Chondrocyte (in vitro differentiated cells): ENCODE measurements at regions not wholly inside any gene's neighbourhood (a gene's known extent, or its start where the extent isn't known, plus 50 kb on each side); places are given as distances from the start of the nearest gene placed in this dataset.

ENCODE experiments used
- DNase-seq: peaks from one replicate; pipeline ENCODE4 v3.0.0; 2021; ENCODE audit warnings: mixed read lengths, low spot score
- H3K27ac Mint-ChIP-seq: one replicate; pipeline ENCODE4 v1.8.0; 2021; ENCODE audit warnings: mild to moderate bottlenecking, moderate library complexity, mixed read lengths; ENCODE audit not compliant: unreplicated experiment
- H3K27me3 Mint-ChIP-seq: 2 replicates; pipeline ENCODE4 v1.8.0; 2021; ENCODE audit warnings: low read depth, mixed read lengths
- H3K36me3 Mint-ChIP-seq: 2 replicates; pipeline ENCODE4 v1.8.0; 2021; ENCODE audit warnings: low read depth, mixed read lengths
- H3K4me1 Mint-ChIP-seq: 2 replicates; pipeline ENCODE4 v1.8.0; 2021; ENCODE audit warnings: low read depth, mild to moderate bottlenecking, mixed read lengths
- H3K4me3 Mint-ChIP-seq: one replicate; pipeline ENCODE4 v1.8.0; 2021; ENCODE audit warnings: mild to moderate bottlenecking, moderate library complexity, mixed read lengths; ENCODE audit not compliant: unreplicated experiment
- H3K9me3 Mint-ChIP-seq: 2 replicates; pipeline ENCODE4 v1.8.0; 2021; ENCODE audit warnings: low read depth, mixed read lengths
- CTCF ChIP-seq: fragments of 200-600 bp; sonication (generic); IDR thresholded peaks from 2 replicates; pipeline ENCODE4 v1.5.0; 2021; ENCODE audit warnings: antibody characterized with exemption, mild to moderate bottlenecking, moderate library complexity

- H3K27me3 Mint-ChIP-seq: peaks cover 8% of the 10 kb centered on the region
- H3K4me1 Mint-ChIP-seq: peaks cover 4% of the 10 kb centered on the region
- H3K4me3 Mint-ChIP-seq: no peak overlapping the region
- TF ChIP-seq CTCF: no peak
- no peaks in the 10 kb centered on the region for H3K36me3 Mint-ChIP-seq
- DNase-seq: no peak
- H3K9me3 Mint-ChIP-seq: no peaks in the 10 kb centered on the region
- H3K27ac Mint-ChIP-seq: no peak overlapping the region
Measured at GRCh38 chr14:54225457-54226060, 171.2 kb upstream of the CDKN3 start.

GRCh38 chr14:54226103-54226502 is 170.7 kb upstream of the CDKN3 start:
- Mint-ChIP-seq H3K27ac (no peak overlapping the region), H3K4me1 (no peaks in the 10 kb centered on the region), H3K27me3 (peaks cover 4% of the 10 kb centered on the region), H3K4me3 (no peak overlapping the region), H3K9me3 (no peaks in the 10 kb centered on the region), H3K36me3 (no peaks in the 10 kb centered on the region)
- no peak for DNase-seq
- TF ChIP-seq CTCF: no peak

GRCh38 chr14:54226558-54226957 is 170.2 kb upstream of the CDKN3 start:
- Mint-ChIP-seq H3K27me3 (peaks cover 4% of the 10 kb centered on the region), H3K9me3 (no peaks in the 10 kb centered on the region), H3K36me3 (no peaks in the 10 kb centered on the region), H3K4me3 (no peak overlapping the region), H3K27ac (no peak overlapping the region), H3K4me1 (no peaks in the 10 kb centered on the region)
- TF ChIP-seq CTCF: no peak
- no peak for DNase-seq

- no peaks in the 10 kb centered on the region for H3K36me3 Mint-ChIP-seq
- no peak for DNase-seq
- no peak overlapping the region for H3K4me3 Mint-ChIP-seq
- TF ChIP-seq CTCF: no peak
- no peak overlapping the region for H3K27ac Mint-ChIP-seq
- no peaks in the 10 kb centered on the region for H3K27me3 Mint-ChIP-seq
- H3K9me3 Mint-ChIP-seq: peaks cover 3% of the 10 kb centered on the region
- no peaks in the 10 kb centered on the region for H3K4me1 Mint-ChIP-seq
Measured at GRCh38 chr14:54229136-54229535, 167.7 kb upstream of the CDKN3 start.

GRCh38 chr14:54230645-54231044 is 166.2 kb upstream of the CDKN3 start:
- Mint-ChIP-seq H3K36me3 (peaks cover 3% of the 10 kb centered on the region), H3K27ac (no peak overlapping the region), H3K27me3 (no peaks in the 10 kb centered on the region), H3K4me3 (no peak overlapping the region), H3K9me3 (peaks cover 9% of the 10 kb centered on the region), H3K4me1 (no peaks in the 10 kb centered on the region)
- no peak for DNase-seq
- no peak for TF ChIP-seq CTCF
